Osteoblast (primary cell): ENCODE measurements at regions not wholly inside any gene's neighbourhood (a gene's known extent, or its start where the extent isn't known, plus 50 kb on each side); places are given as distances from the start of the nearest gene placed in this dataset.

ENCODE experiments used
- DNase-seq: peaks from one replicate; pipeline ENCODE4 v3.0.0; 2011; ENCODE audit warnings: low spot score, mixed read lengths; ENCODE audit not compliant: insufficient read length; ENCODE audit errors: missing footprints
- H2AFZ ChIP-seq: 2 replicates; pipeline ENCODE4 v1.6.0; 2011; ENCODE audit warnings: mild to moderate bottlenecking, low read length
- H3K27ac ChIP-seq: 2 replicates; pipeline ENCODE4 v1.5.1; 2011; ENCODE audit warnings: mild to moderate bottlenecking, low read depth, low read length, moderate library complexity
- H3K27me3 ChIP-seq: 2 replicates; pipeline ENCODE4 v1.6.0; 2012; ENCODE audit warnings: mild to moderate bottlenecking, control low read depth, inconsistent platforms, low read length, moderate library complexity; ENCODE audit not compliant: insufficient read depth
- H3K36me3 ChIP-seq: 2 replicates; pipeline ENCODE4 v1.5.1; 2011; ENCODE audit warnings: mild to moderate bottlenecking, low read length, control low read depth, moderate library complexity; ENCODE audit not compliant: insufficient read depth
- H3K4me1 ChIP-seq: 2 replicates; pipeline ENCODE4 v1.5.1; 2011; ENCODE audit warnings: mild to moderate bottlenecking, low read length, control low read depth, moderate library complexity; ENCODE audit not compliant: insufficient read depth
- H3K4me2 ChIP-seq: 2 replicates; pipeline ENCODE4 v1.6.0; 2011; ENCODE audit warnings: mild to moderate bottlenecking, low read length; ENCODE audit not compliant: insufficient read depth
- H3K4me3 ChIP-seq: fragments of 200-600 bp; sonication (generic); 3 replicates; pipeline ENCODE4 v1.5.1; 2012; ENCODE audit warnings: mild to moderate bottlenecking, low read length, inconsistent platforms; ENCODE audit not compliant: insufficient read depth
- H3K79me2 ChIP-seq: 2 replicates; pipeline ENCODE4 v1.6.0; 2012; ENCODE audit warnings: mild to moderate bottlenecking, low read length, control low read depth, inconsistent platforms; ENCODE audit not compliant: insufficient read depth
- H3K9me3 ChIP-seq: 2 replicates; pipeline ENCODE4 v1.5.1; 2011; ENCODE audit warnings: low read depth, low read length, control low read depth
- H4K20me1 ChIP-seq: 2 replicates; pipeline ENCODE4 v1.6.0; 2012; ENCODE audit warnings: mild to moderate bottlenecking, low read length, control low read depth; ENCODE audit not compliant: insufficient read depth
- TF ChIP-seq, protein P1 (sequence below): IDR thresholded peaks from 2 replicates; pipeline ENCODE4 v1.5.1; 2011; ENCODE audit warnings: mild to moderate bottlenecking, low read depth, low read length, moderate library complexity; ENCODE audit errors: extremely low read depth

DNA sequence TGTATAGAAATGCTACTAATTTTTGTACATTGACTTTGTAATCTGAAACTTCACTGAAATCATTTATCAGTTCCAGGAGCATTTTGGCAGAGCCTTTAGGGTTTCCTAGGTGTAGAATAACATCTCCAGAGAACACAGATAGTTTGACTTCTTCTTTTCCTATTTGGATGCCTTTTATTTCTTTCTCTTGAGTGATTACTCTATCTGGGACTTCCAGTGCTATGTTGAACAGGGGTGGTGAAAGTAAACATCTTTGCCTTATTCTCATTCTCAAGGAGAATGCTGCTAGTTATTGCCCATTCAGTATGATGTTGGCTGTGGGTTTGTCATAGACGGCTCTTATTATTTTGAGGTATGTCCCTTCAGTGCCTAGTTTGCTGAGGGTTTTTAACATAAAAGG is 697.9 kb upstream of the ROBO1 start:
- no peaks in the 10 kb centered on the region for H3K27me3 ChIP-seq
- H3K9me3 ChIP-seq: no peaks in the 10 kb centered on the region
- H4K20me1 ChIP-seq: no peaks in the 10 kb centered on the region
- DNase-seq: no peak
- H3K79me2 ChIP-seq: no peaks in the 10 kb centered on the region
- no peak overlapping the region for H3K4me3 ChIP-seq
- H3K4me1 ChIP-seq: no peaks in the 10 kb centered on the region
- H3K4me2 ChIP-seq: no peak overlapping the region
- no peak overlapping the region for H3K27ac ChIP-seq
- H2AFZ ChIP-seq: no peak overlapping the region
- TF ChIP-seq, protein P1, sequence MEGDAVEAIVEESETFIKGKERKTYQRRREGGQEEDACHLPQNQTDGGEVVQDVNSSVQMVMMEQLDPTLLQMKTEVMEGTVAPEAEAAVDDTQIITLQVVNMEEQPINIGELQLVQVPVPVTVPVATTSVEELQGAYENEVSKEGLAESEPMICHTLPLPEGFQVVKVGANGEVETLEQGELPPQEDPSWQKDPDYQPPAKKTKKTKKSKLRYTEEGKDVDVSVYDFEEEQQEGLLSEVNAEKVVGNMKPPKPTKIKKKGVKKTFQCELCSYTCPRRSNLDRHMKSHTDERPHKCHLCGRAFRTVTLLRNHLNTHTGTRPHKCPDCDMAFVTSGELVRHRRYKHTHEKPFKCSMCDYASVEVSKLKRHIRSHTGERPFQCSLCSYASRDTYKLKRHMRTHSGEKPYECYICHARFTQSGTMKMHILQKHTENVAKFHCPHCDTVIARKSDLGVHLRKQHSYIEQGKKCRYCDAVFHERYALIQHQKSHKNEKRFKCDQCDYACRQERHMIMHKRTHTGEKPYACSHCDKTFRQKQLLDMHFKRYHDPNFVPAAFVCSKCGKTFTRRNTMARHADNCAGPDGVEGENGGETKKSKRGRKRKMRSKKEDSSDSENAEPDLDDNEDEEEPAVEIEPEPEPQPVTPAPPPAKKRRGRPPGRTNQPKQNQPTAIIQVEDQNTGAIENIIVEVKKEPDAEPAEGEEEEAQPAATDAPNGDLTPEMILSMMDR: no peak
- H3K36me3 ChIP-seq: no peaks in the 10 kb centered on the region

DNA sequence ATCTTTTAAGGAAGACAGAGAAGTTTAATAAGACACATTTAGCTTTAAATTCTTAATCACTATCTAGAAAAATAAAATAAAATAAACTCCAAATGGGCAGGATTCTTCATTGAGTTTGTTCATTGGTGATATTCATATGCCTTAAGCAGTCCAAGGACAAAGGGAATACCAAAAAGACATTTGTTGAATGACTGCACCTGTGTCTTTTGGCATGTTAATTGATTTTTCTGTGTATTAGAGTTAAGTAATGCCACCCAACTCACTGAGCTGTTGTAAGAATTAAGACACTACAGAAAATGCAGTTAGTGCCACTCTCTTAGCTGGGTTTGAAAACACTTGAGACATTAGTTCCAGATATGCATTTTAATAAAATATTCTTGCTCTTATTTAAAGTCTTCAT is 683.6 kb upstream of the ROBO1 start:
- TF ChIP-seq, protein P1: no peak
- Histone ChIP-seq H2AFZ (no peak overlapping the region), H3K36me3 (no peaks in the 10 kb centered on the region), H4K20me1 (no peaks in the 10 kb centered on the region), H3K9me3 (peaks cover 2% of the 10 kb centered on the region), H3K4me2 (no peak overlapping the region), H3K4me3 (no peak overlapping the region), H3K27me3 (no peaks in the 10 kb centered on the region), H3K4me1 (no peaks in the 10 kb centered on the region), H3K27ac (no peak overlapping the region), H3K79me2 (no peaks in the 10 kb centered on the region)
- no peak for DNase-seq

DNA sequence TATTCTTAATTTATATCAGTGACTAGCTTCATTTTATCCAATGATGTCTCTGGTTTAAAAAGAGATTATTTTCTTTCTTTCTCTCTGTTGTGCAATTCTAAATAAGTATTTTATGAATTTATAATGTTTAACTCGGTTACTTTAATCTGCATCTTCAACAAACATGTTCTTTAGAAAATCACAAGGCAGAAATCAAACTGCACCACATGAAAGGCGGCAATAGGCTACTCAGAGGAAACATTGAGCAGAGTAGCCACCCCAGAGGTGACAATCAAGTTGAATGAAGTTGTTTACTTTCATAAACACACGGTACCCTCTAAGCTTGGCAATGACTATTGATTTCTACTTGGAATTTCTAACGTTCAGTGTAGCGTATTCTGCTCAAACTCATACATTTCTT is 677.8 kb upstream of the ROBO1 start:
- TF ChIP-seq, protein P1: no peak
- no peaks in the 10 kb centered on the region for H4K20me1 ChIP-seq
- H3K4me2 ChIP-seq: no peak overlapping the region
- H3K79me2 ChIP-seq: no peaks in the 10 kb centered on the region
- H3K9me3 ChIP-seq: peaks cover 2% of the 10 kb centered on the region
- H3K36me3 ChIP-seq: no peaks in the 10 kb centered on the region
- no peak overlapping the region for H3K27ac ChIP-seq
- DNase-seq: no peak
- H3K4me3 ChIP-seq: no peak overlapping the region
- H3K27me3 ChIP-seq: no peaks in the 10 kb centered on the region
- H3K4me1 ChIP-seq: no peaks in the 10 kb centered on the region
- no peak overlapping the region for H2AFZ ChIP-seq

DNA sequence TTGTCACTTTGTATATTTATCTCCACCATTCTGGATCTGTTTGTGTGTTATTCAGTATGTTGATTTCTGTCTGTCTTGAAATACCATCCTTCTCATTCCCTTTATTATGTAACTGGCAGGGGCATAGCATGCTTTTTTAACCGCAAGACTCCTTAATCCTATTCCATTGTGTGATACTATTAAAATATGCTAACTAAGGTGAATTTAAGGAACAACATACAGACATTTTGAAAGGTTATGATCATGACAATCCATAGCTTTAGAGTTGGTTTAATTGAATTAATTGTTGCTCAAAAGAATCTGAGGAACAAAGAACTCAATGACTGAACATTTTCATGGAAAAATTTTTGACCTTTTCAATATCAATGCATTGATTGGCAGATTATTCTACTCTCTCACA is 677.3 kb upstream of the ROBO1 start:
- H3K27ac ChIP-seq: no peak overlapping the region
- H3K27me3 ChIP-seq: no peaks in the 10 kb centered on the region
- H3K4me2 ChIP-seq: no peak overlapping the region
- H2AFZ ChIP-seq: no peak overlapping the region
- no peak overlapping the region for H3K4me3 ChIP-seq
- H3K36me3 ChIP-seq: no peaks in the 10 kb centered on the region
- no peaks in the 10 kb centered on the region for H3K79me2 ChIP-seq
- DNase-seq: no peak
- no peaks in the 10 kb centered on the region for H4K20me1 ChIP-seq
- TF ChIP-seq, protein P1: no peak
- H3K4me1 ChIP-seq: no peaks in the 10 kb centered on the region
- peaks cover 2% of the 10 kb centered on the region for H3K9me3 ChIP-seq
